ENCODE measurements at regions not wholly inside any gene's neighbourhood (a gene's known extent, or its start where the extent isn't known, plus 50 kb on each side); places are given as distances from the start of the nearest gene placed in this dataset.
"Not testable (repeated sequence)": the region's sequence is repeated elsewhere in the genome, so short reads cannot be mapped to it uniquely, and the experiment has no call there.

DNA sequence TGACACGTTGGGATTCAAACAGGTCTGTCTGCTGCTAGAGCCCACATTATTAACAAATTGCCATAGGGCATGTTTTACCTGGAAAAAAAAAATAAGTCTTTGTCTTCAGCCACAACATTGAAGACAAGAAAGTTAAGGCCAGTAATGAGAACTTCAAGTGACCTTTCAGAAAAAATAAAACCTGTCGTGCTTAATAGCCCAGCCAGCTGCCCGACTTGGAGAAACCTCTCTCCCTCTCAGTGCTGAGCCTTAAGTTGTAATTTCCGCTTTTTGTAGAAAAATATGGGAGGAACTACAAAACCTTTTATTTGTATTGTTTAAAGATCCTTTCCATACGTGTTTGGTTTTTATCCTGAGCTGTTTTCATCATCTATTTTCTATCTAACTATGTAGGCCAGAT, 454.3 kb upstream of the SLITRK6 start:
- not testable (repeated sequence) for DNase-seq

DNA sequence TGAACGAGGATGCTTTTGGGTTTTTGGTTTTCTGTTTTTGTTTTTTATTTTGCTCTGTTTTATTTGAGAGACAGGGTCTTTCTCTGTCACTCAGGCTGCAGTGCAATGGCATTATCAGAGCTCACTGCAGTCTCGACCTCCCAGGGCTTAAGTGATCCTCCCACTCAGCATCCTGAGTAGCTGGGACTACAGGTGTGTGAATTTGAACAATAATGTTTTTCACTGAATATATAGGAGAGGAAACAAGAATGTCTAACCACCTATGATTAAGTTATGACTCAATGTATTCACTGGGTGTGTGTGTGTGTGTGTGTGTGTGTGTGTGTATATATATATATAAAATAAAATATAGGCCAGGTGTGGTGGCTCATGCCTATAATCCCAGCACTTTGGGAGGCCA, 456.6 kb upstream of the SLITRK6 start:
- DNase-seq, result not testable (repeated sequence)

- no peak for DNase-seq
These were observed 470.3 kb upstream of the SLITRK6 start for GRCh38 chr13:86269511-86269910.

DNA sequence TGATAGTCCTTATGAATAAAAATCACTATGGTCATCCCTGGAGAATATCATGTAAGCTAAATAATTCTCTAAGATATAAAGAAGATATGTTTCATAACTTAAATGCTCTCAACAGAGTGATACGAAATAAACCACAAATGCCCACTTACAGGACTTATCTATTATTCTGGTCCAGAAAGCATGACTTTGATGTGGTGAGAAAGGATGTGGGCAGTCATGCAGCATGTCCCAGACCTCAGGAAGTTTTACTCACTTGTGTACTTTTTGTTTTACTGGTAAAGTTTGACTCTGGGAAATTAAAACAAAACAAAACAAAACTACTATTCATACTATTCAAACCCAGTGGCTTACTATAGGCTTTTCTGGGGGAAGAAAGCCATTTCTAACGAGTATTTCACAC, 483.2 kb upstream of the SLITRK6 start:
- no peak for DNase-seq

DNA sequence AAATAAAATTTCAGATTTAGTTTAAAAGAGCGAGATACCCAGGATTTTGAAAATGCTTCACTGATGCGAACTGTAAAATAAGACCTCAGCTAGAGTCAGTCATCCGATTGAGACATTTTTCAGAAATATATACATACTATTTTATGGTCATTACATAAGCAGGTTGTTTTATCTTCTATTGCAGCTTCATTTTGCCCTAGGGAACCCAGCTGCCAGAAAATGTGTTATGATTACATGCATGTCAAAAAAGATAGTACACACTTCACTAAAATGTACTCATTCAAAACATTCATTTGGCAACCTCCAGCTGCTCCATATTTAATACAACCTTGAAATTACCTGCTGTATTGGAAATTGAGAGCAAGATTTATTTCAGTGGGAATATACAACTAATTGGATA, 483.8 kb upstream of the SLITRK6 start:
- DNase-seq, result no peak

DNA sequence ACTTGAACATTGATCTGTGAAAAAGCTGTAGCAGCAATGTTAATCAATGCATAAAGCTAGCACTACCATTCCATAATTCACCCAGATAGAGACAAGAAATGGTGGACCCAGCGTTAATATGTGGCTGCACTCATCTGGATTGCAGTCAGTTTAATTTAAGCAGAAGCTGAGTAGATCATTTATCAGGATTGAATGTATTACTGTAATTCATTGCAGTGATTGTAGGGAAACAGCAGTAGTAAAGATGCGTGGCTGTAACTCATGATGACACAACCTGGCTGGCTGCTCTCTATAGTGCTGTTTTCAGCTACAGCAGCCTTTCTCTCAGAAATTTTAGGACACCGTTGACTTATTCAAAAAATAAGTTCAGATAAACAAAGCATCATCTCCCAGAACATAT, 499.5 kb upstream of the SLITRK6 start:
- no peak for DNase-seq

DNA sequence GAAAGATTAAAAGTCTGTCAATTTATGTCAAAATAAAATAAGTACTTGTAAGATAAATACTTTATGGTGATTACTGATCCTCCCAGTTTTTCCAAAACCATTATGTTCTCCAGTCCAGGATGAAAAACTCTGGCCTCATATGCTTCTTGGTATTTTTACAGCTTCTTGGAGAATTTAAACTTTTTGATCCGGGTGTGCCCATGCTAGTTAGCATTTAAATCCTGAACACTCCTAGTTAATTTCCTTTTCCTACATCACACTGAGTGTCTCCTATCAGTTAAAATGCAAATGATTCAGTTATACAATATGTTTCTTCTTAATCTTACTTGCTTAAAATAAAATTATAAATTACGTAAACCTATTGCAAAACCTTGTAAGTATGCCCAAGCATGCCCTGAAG, 499.9 kb upstream of the SLITRK6 start:
- DNase-seq, result no peak

DNA sequence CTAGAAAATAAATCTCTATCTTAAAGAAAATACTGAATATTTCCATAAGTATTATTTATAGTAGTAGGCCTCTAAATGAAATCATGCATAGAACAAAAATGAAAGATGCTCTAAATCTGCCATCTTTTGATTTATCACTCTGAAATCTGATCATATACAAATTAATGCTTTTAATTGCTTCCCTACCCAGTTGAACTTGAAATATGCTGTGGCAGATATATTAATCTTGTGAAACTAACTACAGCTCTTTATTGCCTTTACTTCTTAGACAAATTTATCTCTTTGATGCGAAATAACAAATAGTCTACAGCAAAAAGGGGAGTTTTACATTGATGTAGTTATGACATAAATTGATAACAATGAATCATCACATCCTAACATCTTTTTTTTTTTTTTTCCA, 510.7 kb upstream of the SLITRK6 start:
- no peak for DNase-seq

- no peak for DNase-seq
These were observed 514.2 kb upstream of the SLITRK6 start for GRCh38 chr13:86313421-86313820.

- DNase-seq, result no peak
These were observed 519.2 kb upstream of the SLITRK6 start for GRCh38 chr13:86318450-86318849.

DNA sequence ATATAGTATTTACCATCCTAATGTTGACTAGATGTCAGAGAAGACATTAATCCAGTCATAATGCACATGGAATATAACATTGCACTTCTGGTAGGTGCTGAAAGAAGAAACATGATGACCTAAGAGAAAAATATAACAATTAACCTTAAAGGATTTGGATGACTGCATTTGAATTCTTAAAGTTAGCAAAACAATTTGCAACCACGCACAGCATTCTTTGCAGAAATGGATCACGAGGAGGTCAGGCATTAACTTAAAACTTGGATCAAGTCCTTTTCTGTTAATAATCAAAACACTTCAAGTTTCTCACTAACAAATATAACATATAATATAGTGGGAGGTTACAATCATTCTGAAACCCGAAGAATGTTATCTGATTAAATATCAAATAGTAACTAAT, 525.0 kb upstream of the SLITRK6 start:
- no peak for DNase-seq

GRCh38 chr13:86355301-86355700, 556.1 kb upstream of the SLITRK6 start:
- DNase-seq, result no peak

DNA sequence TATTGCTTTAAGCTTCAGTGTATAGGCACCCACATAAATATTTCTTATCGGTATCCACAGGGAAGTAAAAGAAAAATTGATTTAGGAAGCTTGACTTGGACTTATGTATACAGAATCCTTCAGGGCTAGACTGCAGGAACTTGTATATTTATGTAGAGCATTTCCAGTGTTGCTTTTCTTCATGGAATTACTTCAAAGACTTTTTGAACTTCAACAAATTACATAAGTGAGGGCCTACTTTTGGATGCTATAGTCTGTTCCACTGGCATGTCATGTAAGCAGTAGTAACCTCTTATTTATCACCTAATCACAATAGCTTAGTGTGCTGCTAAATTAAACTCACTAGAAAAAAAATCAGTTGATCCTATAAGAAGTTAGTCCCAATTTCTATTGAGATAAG, 557.9 kb upstream of the SLITRK6 start:
- no peak for DNase-seq

DNA sequence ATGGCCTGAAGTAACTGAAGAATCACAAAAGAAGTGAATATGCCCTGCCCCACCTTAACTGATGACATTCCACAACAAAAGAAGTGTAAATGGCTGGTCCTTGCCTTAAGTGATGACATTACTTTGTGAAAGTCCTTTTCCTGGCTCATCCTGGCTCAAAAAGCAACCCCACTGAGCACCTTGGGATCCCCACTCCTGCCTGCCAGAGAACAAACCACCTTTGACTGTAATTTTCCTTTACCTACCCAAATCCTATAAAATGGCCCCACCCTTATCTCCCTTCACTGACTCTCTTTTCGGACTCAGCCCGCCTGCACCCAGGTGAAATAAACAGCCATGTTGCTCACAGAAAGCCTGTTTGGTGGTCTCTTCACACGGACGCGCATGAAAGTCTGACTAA, 564.5 kb upstream of the SLITRK6 start:
- DNase-seq, result not testable (repeated sequence)

DNA sequence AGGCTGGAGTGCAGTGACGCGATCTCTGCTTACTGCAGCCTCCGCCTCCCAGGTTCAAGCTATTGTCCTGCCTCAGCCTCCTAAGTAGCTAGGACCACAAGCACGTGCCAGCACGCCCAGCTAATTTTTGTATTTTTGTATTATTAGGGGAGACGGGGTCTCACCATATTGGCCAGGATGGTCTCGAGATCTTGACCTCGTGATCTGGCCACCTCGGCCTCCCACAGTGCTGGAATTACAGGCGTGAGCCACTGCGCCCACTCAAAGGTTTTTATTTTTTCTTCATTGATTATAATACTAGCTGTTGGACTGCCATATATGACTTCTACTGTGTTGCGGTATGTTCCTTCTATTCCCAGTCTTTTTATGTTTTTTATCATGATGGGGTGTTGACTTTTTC, 569.7 kb upstream of the SLITRK6 start:
- DNase-seq, result no peak

GRCh38 chr13:86377451-86377850, 578.2 kb upstream of the SLITRK6 start:
- no peak for DNase-seq

GRCh38 chr13:86378628-86379027, 579.4 kb upstream of the SLITRK6 start:
- DNase-seq, result no peak

DNA sequence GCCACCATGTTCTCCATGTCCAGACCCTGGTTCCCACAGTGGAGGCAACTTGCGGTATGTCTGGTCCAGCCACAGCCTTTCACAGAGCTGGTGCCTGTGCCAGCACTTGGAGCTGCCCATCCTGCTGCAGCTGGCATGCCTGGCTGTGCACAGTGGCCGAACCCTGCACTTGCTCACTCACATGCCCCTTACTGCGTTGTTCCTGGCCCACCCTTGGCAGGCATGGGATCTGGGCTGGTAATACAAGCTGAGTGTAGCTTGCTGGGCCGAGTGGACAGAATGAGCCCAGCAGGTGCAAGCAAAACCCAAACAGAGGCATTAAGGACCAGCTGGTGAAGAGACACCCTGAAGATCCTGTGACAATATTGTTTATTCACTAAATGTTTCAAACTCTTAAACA, 583.9 kb upstream of the SLITRK6 start:
- no peak for DNase-seq

GRCh38 chr13:86383561-86383960, 584.3 kb upstream of the SLITRK6 start:
- no peak for DNase-seq

DNA sequence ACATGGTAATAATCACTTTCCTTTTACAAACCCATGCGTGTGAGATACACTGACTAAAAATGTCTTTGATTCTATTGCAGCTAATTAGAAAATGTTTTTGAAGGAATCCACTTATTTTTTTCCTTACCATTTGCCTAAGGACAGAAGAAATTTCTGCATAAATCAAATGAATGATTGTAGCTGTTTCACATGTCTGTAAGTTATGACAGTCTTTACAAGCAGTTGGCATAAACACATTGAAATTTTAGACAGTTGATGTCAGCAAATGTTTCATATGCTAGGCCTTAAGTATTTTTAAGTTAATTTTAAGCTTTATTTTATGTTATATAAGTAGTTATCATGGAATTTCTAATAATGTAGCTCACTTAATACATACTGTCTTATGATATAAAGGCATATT, 598.4 kb upstream of the SLITRK6 start:
- no peak for DNase-seq

- DNase-seq, result no peak
These were observed 600.4 kb upstream of the SLITRK6 start for GRCh38 chr13:86399572-86399971.

GRCh38 chr13:86402500-86402899, 603.3 kb upstream of the SLITRK6 start:
- no peak for DNase-seq

DNA sequence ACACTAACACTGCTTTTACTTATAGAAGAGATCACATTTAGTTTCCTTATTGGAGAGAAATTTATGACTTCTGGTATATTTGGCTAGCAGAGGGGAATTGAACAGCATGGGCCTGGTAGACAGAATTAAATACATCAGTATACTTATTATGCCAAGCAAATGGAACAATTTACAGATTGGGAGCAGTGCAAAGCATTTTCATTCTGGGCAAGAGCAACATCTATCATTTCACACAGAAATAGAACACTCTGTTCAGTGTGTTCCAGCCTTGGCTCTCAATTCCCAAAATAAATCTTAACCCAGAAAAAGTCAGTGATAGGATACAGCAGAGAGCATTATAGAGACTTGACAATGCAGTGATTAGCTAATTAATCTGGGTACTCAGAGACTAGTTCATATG, 604.0 kb upstream of the SLITRK6 start:
- DNase-seq, result no peak

DNA sequence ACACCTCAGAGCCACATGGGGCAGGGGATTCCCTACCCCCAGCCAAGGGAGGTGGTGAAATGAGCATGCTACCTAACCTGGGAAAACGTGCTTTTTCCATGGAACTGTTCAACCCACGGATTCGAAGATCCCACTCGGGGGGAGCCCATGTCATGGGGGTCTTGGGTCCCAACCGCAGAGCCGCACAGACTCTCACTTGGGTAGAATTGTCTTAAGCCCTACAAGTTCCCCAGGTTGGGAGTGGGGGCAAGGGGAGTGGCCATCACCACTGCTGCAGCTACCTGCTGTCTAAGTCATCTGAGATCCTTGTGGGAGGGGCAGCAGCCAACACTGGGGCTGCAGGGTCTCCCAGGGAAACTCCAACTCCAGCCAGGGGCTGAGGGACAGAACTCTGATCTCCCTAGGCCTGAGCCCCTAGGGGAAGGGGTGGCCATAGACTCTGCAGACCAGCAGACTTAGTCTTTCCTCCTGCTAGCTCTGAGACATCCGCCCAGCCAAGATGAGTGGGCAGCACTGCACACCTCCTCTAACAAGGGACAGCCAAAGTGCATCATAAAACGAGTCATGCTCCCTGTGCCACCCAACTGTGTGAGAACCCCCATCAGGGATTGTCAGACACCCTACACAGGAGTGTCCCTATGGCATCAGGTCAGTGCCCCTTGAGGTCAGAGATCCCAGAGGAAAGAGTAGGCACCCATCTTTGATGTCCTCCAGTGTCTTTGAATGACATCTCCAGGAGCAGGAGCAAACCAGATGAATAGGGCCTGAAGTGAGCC, 610.4 kb upstream of the SLITRK6 start:
- DNase-seq, result no peak

GRCh38 chr13:86425170-86425815, 626.1 kb upstream of the SLITRK6 start:
- no peak for DNase-seq
